Neural crest cell (in vitro differentiated cells): ENCODE measurements at regions not wholly inside any gene's neighbourhood (a gene's known extent, or its start where the extent isn't known, plus 50 kb on each side); places are given as distances from the start of the nearest gene placed in this dataset.

Experiments used
- DNase-seq: peaks from one replicate; pipeline ENCODE4 v3.0.0; 2021; ENCODE audit warnings: low read depth, mixed read lengths, low spot score
- H3K27ac Mint-ChIP-seq: one replicate; pipeline ENCODE4 v1.8.0; 2021; ENCODE audit warnings: mild to moderate bottlenecking, mixed read lengths; ENCODE audit not compliant: unreplicated experiment
- H3K27me3 Mint-ChIP-seq: 2 replicates; pipeline ENCODE4 v1.8.0; 2021; ENCODE audit warnings: low read depth, mild to moderate bottlenecking, mixed read lengths
- H3K36me3 Mint-ChIP-seq: 2 replicates; pipeline ENCODE4 v1.8.0; 2021; ENCODE audit warnings: low read depth, mild to moderate bottlenecking, mixed read lengths
- H3K4me1 Mint-ChIP-seq: 2 replicates; pipeline ENCODE4 v1.8.0; 2021; ENCODE audit warnings: mixed read lengths
- H3K4me3 Mint-ChIP-seq: one replicate; pipeline ENCODE4 v1.8.0; 2021; ENCODE audit warnings: mild to moderate bottlenecking, mixed read lengths
- H3K9me3 Mint-ChIP-seq: 2 replicates; pipeline ENCODE4 v1.8.0; 2021; ENCODE audit warnings: mixed read lengths
- CTCF ChIP-seq: fragments of 200-600 bp; sonication (generic); conservative IDR thresholded peaks from 2 replicates; pipeline ENCODE4 v1.5.0; 2021; ENCODE audit warnings: antibody characterized with exemption, mild to moderate bottlenecking

- H3K4me1 Mint-ChIP-seq, result no peaks in the 10 kb centered on the region
- no peaks in the 10 kb centered on the region for H3K27me3 Mint-ChIP-seq
- no peak for TF ChIP-seq CTCF
- H3K4me3 Mint-ChIP-seq, result no peak overlapping the region
- H3K36me3 Mint-ChIP-seq, result peaks cover 5% of the 10 kb centered on the region
- peaks cover 2% of the 10 kb centered on the region for H3K9me3 Mint-ChIP-seq
- no peak for DNase-seq
- H3K27ac Mint-ChIP-seq, result no peak overlapping the region
These were observed 697.6 kb upstream of the ALCAM start for GRCh38 chr3:104669083-104669482.

- no peak for TF ChIP-seq CTCF
- DNase-seq, result no peak
- Mint-ChIP-seq H3K27ac (no peak overlapping the region), H3K4me1 (no peaks in the 10 kb centered on the region), H3K36me3 (peaks cover 3% of the 10 kb centered on the region), H3K9me3 (no peaks in the 10 kb centered on the region), H3K27me3 (no peaks in the 10 kb centered on the region), H3K4me3 (no peak overlapping the region)
These were observed 694.4 kb upstream of the ALCAM start for GRCh38 chr3:104672331-104672730.

GRCh38 chr3:104673981-104674380 is 692.7 kb upstream of the ALCAM start:
- Mint-ChIP-seq H3K4me3 (no peak overlapping the region), H3K27ac (no peak overlapping the region), H3K36me3 (peaks cover 3% of the 10 kb centered on the region), H3K27me3 (no peaks in the 10 kb centered on the region), H3K4me1 (no peaks in the 10 kb centered on the region), H3K9me3 (peaks cover 3% of the 10 kb centered on the region)
- TF ChIP-seq CTCF, result no peak
- DNase-seq, result no peak

- H3K36me3 Mint-ChIP-seq, result peaks cover 3% of the 10 kb centered on the region
- H3K27ac Mint-ChIP-seq, result no peak overlapping the region
- no peaks in the 10 kb centered on the region for H3K4me1 Mint-ChIP-seq
- H3K27me3 Mint-ChIP-seq, result no peaks in the 10 kb centered on the region
- peaks cover 7% of the 10 kb centered on the region for H3K9me3 Mint-ChIP-seq
- H3K4me3 Mint-ChIP-seq, result no peak overlapping the region
- no peak for DNase-seq
- TF ChIP-seq CTCF, result no peak
These were observed 690.5 kb upstream of the ALCAM start for GRCh38 chr3:104676241-104676640.

- Mint-ChIP-seq H3K4me1 (no peaks in the 10 kb centered on the region), H3K36me3 (no peaks in the 10 kb centered on the region), H3K27ac (no peak overlapping the region), H3K4me3 (no peak overlapping the region), H3K27me3 (no peaks in the 10 kb centered on the region), H3K9me3 (peaks cover 11% of the 10 kb centered on the region)
- no peak for TF ChIP-seq CTCF
- no peak for DNase-seq
These were observed 688.8 kb upstream of the ALCAM start for GRCh38 chr3:104677932-104678331.

- no peak overlapping the region for H3K4me3 Mint-ChIP-seq
- no peaks in the 10 kb centered on the region for H3K4me1 Mint-ChIP-seq
- no peak for TF ChIP-seq CTCF
- no peak for DNase-seq
- no peaks in the 10 kb centered on the region for H3K27me3 Mint-ChIP-seq
- no peak overlapping the region for H3K27ac Mint-ChIP-seq
- H3K36me3 Mint-ChIP-seq, result no peaks in the 10 kb centered on the region
- H3K9me3 Mint-ChIP-seq, result peaks cover 8% of the 10 kb centered on the region
These were observed 681.2 kb upstream of the ALCAM start for GRCh38 chr3:104685492-104685891.
